ENCODE measurements at regions not wholly inside any gene's neighbourhood (a gene's known extent, or its start where the extent isn't known, plus 50 kb on each side); places are given as distances from the start of the nearest gene placed in this dataset.

GRCh38 chr2:138101718-138102117, 137.4 kb downstream of the HNMT start:
- H3K36me3 ChIP-seq (ENCODE audit: insufficient read depth): no peaks in the 10 kb centered on the region
- Mint-ChIP-seq H3K36me3 (ENCODE audit: low read depth) (0 out of 3 replicates have a peak, but pooled peaks cover 6% of the 10 kb centered on the region), H3K27me3 (ENCODE audit: insufficient read depth, low read depth, poor library complexity) (no peaks in the 10 kb centered on the region), H3K27ac (no peak overlapping the region), H3K9me3 (peaks cover 4% of the 10 kb centered on the region; the same call in 1 of the 3 replicates), H3K4me1 (peaks cover 2% of the 10 kb centered on the region; the same call in 2 of the 3 replicates), H3K4me3 (no peak overlapping the region)
- no peak overlapping the region for H2AFZ ChIP-seq
- no peaks in the 10 kb centered on the region for H3K27me3 ChIP-seq (ENCODE audit: insufficient read depth)
- H3K4me1 ChIP-seq (ENCODE audit: insufficient read depth): no peaks in the 10 kb centered on the region
- H3K4me2 ChIP-seq: no peak overlapping the region
- no peaks in the 10 kb centered on the region for H3K79me2 ChIP-seq (replicated peaks; ENCODE audit: insufficient read depth)
- no peak for TF ChIP-seq POLR2AphosphoS5 (IDR thresholded peaks at IDR 0.05; ENCODE audit: low read depth)
- TF ChIP-seq ETS1 (IDR thresholded peaks at IDR 0.05): no peak
- TF ChIP-seq REST (IDR thresholded peaks at IDR 0.05; ENCODE audit: unreplicated experiment): no peak
- TF ChIP-seq, protein P1, sequence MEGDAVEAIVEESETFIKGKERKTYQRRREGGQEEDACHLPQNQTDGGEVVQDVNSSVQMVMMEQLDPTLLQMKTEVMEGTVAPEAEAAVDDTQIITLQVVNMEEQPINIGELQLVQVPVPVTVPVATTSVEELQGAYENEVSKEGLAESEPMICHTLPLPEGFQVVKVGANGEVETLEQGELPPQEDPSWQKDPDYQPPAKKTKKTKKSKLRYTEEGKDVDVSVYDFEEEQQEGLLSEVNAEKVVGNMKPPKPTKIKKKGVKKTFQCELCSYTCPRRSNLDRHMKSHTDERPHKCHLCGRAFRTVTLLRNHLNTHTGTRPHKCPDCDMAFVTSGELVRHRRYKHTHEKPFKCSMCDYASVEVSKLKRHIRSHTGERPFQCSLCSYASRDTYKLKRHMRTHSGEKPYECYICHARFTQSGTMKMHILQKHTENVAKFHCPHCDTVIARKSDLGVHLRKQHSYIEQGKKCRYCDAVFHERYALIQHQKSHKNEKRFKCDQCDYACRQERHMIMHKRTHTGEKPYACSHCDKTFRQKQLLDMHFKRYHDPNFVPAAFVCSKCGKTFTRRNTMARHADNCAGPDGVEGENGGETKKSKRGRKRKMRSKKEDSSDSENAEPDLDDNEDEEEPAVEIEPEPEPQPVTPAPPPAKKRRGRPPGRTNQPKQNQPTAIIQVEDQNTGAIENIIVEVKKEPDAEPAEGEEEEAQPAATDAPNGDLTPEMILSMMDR (conservative IDR thresholded peaks at IDR 0.05; ENCODE audit: low read depth in 2 of 2): no peak
- ATAC-seq: no peak
- H3K9me2 ChIP-seq (ENCODE audit: insufficient read depth): no peaks in the 10 kb centered on the region
- no peaks in the 10 kb centered on the region for H4K20me1 ChIP-seq (replicated peaks; ENCODE audit: insufficient read depth)
- no peak overlapping the region for H3K4me3 ChIP-seq
- no peak for DNase-seq (ENCODE audit: low spot score)
- H3F3A ChIP-seq (replicated peaks; ENCODE audit: low read depth): no peaks in the 10 kb centered on the region
- H3K27ac ChIP-seq (ENCODE audit: low read depth): no peak overlapping the region

GRCh38 chr2:138102664-138103063, 138.4 kb downstream of the HNMT start:
- no peaks in the 10 kb centered on the region for H3K79me2 ChIP-seq (replicated peaks; ENCODE audit: insufficient read depth)
- no peak for ATAC-seq
- no peak overlapping the region for H3K4me3 ChIP-seq
- no peak overlapping the region for H3K27ac ChIP-seq (ENCODE audit: low read depth)
- H3F3A ChIP-seq (replicated peaks; ENCODE audit: low read depth): no peaks in the 10 kb centered on the region
- Mint-ChIP-seq H3K9me3 (peaks cover 4% of the 10 kb centered on the region; the same call in 1 of the 3 replicates), H3K27ac (no peak overlapping the region), H3K27me3 (ENCODE audit: insufficient read depth, low read depth, poor library complexity) (no peaks in the 10 kb centered on the region), H3K36me3 (ENCODE audit: low read depth) (0 out of 3 replicates have a peak, but pooled peaks cover 6% of the 10 kb centered on the region), H3K4me1 (peaks cover 2% of the 10 kb centered on the region; the same call in 2 of the 3 replicates), H3K4me3 (no peak overlapping the region)
- no peaks in the 10 kb centered on the region for H3K4me1 ChIP-seq (ENCODE audit: insufficient read depth)
- H3K9me2 ChIP-seq (ENCODE audit: insufficient read depth): no peaks in the 10 kb centered on the region
- H2AFZ ChIP-seq: no peak overlapping the region
- H3K27me3 ChIP-seq (ENCODE audit: insufficient read depth): no peaks in the 10 kb centered on the region
- DNase-seq (ENCODE audit: low spot score): no peak
- H3K4me2 ChIP-seq: no peak overlapping the region
- H4K20me1 ChIP-seq (replicated peaks; ENCODE audit: insufficient read depth): no peaks in the 10 kb centered on the region
- H3K36me3 ChIP-seq (ENCODE audit: insufficient read depth): no peaks in the 10 kb centered on the region
- TF ChIP-seq EZH2phosphoT487 (IDR thresholded peaks at IDR 0.05; ENCODE audit: unreplicated experiment) (no peak), JUNB (IDR thresholded peaks at IDR 0.05; ENCODE audit: unreplicated experiment) (no peak), ZNF114 (CRISPR knock-in tag; IDR thresholded peaks at IDR 0.05) (no peak), NANOG (IDR thresholded peaks at IDR 0.05; ENCODE audit: borderline replicate concordance) (no peak), STAT1 (IDR thresholded peaks at IDR 0.05; ENCODE audit: unreplicated experiment) (no peak), REST (IDR thresholded peaks at IDR 0.05; ENCODE audit: unreplicated experiment) (no peak)

Data from GM23338 (cell line).